ENCODE measurements at regions not wholly inside any gene's neighbourhood (a gene's known extent, or its start where the extent isn't known, plus 50 kb on each side); places are given as distances from the start of the nearest gene placed in this dataset.

DNA sequence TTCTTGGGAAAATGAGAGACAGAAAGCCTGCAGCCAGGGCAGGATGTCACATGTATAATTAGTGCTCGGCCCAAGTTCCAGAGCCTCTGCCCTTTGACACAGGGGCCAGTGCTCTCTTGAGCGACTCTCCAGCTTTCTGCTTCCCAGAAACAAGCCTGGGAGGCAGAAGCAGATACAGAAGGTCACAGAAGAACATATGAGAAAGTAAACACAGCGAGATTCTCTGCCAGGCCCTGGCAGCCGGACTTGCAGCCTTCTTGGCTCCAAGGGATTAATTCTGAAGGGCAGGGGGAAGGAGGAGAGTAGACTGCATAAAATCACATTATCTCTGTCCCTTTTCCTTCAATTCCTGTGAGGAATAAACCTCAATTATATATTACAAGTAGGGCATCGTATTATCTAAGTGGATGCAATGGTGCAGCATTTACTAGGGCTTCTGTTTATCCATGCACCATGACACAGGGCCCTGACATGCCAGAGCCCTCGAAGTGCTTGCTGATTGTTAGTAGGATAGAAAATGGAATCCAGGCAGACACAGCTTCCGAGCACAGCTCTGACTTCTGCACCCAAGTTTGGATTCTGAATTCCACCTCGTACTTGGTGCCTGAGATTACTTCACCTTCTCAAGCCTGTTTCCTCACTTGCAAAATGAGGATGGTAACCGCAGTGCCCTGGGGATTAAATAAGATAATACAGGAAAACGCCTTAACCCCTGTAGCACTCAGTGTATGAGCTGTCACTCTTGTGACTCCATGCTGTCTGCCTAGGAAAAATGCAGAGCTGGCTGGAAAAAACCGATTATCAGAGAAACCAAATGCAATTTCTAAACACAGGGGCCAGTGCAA lies 536.5 kb downstream of the TNS3 start:
- peak; percentile 6 for DNase-seq (ENCODE audit: low read depth)

DNA sequence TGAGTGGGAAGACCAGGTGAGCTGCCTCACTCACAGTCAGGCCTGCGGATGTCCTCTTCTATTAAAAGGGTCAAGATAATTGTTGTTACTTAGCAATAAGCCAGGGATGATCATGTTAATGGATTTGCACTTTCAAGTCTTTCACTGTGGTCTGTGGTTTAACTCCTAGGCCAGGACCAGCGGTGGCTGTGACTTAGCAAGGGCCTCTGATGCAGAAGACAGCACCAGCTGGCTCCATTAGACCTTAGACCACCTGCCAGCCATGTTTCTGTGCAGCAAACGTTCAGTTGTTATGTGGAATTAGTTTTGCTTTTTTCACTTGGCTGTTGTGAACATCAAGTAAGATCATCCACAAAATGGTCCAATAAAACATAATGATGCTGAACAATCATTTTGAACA lies 537.3 kb downstream of the TNS3 start:
- DNase-seq (ENCODE audit: low read depth): no peak

GRCh38 chr7:47043304-47043703 lies 538.6 kb downstream of the TNS3 start:
- DNase-seq (ENCODE audit: low read depth): no peak

DNA sequence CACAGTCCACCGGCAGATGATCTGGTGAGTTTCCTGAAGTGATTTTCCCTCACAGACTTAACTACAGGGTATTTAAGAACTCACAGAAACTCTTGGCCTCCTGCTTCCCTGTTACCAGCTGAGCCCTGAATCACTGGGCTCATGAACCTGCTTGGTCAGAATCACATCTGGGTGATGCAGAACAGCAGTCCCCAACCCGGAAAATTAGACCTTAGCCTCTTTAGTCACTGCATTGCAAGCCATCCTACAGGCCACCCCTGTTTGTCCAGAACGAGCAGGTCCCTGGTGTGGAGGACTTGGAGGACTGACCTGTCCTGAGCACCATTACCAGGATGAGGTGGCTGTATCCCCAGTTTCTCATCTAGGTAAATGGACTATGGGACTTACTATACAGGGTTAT lies 539.2 kb downstream of the TNS3 start:
- no peak for DNase-seq (ENCODE audit: low read depth)

GRCh38 chr7:47040795-47041347 lies 541.0 kb downstream of the TNS3 start:
- no peak for DNase-seq (ENCODE audit: low read depth)

DNA sequence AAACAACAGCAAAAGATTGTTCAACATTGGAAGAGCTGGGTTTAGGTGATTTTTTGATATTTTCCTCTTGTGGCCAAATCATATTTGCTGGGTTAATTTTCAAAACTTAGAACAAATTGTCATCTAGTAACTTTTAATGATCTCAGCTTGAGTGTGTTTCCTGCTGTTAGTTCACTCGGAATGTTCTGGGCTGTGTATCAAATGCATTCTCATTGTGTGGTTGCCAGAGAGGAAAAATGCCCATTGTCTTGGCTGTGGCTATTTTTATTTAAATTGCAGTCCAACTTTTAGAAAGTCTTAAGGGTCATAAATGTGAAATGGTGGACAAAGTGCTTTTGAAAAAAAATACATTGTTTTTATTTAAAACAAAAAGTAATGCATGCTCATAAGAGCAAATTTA lies 542.0 kb downstream of the TNS3 start:
- peak; percentile 32 for DNase-seq (ENCODE audit: low read depth)

DNA sequence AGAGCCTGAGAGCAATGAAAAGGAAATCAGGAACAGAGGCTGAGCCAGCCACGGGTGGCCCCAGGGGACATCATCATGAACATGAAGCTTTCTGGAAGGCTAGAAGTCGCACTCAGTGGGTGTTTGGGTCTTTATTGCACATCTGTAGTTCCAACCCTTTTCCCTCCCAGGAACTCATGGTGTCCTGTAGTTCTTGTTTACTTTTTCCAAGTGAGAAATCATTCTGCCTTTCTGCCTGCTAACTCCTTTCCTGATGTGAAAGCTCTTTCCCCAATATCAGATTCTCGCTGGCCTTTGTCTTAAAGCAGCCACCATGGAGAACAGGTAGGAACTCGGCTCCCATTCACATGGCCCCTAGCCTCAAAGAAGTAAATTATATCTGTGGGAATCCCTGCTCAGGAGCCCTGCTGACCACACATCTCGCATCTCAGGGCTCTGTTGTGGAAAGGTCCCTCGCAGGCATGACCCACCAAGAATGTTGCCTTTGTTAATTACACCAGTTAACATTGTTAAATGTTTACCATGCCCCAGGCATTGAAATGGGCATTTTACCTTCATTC lies 542.7 kb downstream of the TNS3 start:
- no peak for DNase-seq (ENCODE audit: low read depth)

DNA sequence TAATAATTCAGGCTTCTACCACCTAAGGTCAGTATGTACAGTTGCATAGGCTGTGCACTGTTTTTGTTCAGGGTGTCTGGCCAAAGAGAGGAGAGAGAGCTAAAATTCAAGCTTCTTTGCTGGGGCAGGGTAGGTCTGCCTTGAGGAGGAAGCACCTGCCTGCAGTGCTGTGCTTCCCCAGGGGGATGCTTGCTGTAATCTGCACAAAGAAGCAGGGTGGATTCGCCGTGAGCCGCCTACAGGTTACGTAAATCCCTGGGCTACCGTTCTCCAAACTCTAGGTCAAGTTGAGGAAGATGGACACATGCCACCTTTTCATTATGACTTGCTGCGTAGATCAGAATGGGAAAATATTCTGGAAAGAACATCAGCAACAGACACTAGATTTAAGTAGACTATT lies 543.3 kb downstream of the TNS3 start:
- no peak for DNase-seq (ENCODE audit: low read depth)

DNA sequence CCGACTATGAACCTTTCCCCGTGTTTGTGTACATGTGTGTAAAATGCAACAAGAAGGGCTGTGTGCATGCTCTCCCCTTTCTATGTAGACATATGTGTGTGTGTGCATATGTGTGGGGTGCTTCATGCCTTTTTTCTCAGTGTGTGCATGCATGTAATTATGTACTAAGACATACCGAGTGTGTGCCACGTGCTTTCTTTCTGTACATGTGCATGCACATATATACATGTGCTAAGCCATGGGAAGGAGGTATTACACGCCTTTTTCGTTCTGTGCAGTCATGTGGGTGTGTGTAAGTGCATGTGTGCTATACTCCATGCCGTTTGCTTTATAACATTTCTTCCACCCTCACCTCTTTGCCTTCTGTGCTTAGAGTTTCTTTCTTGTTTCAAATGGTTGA lies 544.3 kb downstream of the TNS3 start:
- DNase-seq (ENCODE audit: low read depth): no peak

DNA sequence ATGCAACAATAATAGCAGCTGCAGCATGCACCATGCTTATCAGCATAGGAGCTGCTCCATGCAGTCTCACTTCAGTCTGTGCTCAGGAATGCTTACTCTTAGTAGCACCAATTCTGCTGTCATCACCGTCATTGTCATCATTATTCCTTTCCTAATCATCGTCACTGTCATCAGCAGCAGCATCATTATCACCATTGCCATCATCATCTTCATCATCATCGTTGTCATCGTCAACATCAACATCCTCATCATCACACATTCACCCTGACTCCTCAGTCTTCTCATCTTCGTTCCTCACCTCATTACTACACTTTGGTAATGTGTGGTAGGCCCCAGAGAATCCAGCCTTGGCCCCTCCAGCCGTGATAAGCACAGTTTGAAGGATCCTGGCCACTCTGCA lies 545.0 kb downstream of the TNS3 start:
- no peak for DNase-seq (ENCODE audit: low read depth)

- DNase-seq (ENCODE audit: low read depth): no peak
These were observed 546.4 kb downstream of the TNS3 start for GRCh38 chr7:47035522-47035921.

- DNase-seq (ENCODE audit: low read depth): peak; percentile 29
These were observed 547.7 kb downstream of the TNS3 start for GRCh38 chr7:47034180-47034579.

DNA sequence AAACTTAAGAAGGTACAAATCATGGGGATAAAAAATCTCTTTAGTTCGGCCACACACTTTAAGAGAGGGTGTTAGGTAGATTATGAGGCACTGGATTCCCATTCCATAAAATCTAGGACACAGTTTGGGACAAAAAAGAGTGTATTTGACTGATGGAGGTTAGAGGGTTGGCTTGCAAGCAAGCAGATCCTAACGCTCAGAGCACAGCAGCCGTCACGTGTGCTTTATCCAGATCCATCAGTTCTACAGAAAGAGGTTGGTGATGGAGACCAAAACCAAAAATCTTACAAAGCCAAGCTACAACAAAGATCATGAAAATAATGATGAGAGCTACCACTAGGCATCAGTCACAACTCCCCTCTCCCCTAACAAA lies 549.4 kb downstream of the TNS3 start:
- no peak for DNase-seq (ENCODE audit: low read depth)

GRCh38 chr7:47031786-47032535 lies 550.0 kb downstream of the TNS3 start:
- no peak for DNase-seq (ENCODE audit: low read depth)

DNA sequence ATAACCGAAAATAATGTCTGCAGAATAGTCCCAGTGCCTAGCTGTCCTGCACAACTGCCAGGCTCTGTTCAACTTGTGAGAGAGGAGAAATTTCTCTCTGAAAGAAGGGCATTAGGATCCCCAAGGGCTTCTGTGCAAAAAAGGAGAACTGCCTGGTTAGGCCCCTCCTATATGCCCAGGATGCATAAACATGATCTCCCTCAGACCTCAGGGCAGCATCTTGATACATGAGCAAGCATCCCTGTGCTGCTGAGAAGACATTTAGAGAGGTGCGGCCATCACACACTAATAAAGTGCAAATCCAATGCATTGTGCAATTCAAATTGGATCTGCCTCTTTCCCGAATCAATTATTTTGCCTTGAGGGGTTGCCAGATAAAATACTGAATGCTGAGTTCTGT lies 553.6 kb downstream of the TNS3 start:
- DNase-seq (ENCODE audit: low read depth): no peak

DNA sequence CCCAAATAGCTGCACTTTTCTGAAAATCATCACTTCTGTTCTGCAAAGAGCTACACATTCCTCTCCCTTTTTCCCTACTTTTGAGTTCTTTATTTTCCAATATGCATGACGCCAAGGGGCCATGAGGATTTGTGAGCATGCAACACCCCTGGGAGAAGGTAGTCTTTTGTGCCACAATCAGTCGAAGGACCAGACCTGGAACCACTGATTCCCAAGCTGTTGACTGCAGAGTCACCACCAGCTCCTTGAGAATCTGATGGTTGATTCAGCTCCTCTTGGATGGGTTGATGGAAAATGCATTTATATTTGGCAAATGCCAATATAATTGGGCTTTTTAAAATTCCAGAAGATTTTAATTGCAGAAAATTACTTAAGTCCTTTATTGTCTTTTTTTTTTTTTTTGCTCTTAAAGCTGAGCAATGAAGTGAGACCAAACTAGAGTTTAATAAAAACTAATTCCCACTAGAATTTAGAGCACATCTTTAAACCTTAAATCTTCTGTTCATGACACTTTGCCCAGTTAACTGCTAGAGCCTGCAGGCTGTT lies 554.1 kb downstream of the TNS3 start:
- DNase-seq (ENCODE audit: low read depth): no peak

- no peak for DNase-seq (ENCODE audit: low read depth)
These were observed 555.0 kb downstream of the TNS3 start for GRCh38 chr7:47026780-47027361.

GRCh38 chr7:47024991-47025390 lies 556.9 kb downstream of the TNS3 start:
- DNase-seq (ENCODE audit: low read depth): no peak

DNA sequence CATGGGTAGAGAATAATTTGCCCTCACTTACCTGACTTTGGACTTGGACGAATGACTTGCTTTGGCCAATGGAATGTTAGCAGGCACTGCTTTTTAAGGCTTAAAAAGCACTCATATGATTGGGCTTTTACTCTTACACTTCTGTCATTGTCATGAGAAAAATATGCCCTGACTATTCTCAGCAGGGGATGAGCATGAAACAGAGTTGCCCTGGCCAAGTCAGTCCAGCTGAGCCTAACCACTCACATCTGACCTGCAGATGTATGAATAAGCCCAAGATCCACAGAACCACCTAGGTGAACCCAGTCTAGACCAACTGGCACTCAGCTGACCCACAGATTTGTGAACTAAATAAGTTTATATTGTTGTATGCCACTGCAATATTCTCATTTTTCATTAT lies 573.5 kb downstream of the TNS3 start:
- DNase-seq (ENCODE audit: low read depth): no peak

- no peak for DNase-seq (ENCODE audit: low read depth)
These were observed 574.4 kb downstream of the TNS3 start for GRCh38 chr7:47007471-47007870.

DNA sequence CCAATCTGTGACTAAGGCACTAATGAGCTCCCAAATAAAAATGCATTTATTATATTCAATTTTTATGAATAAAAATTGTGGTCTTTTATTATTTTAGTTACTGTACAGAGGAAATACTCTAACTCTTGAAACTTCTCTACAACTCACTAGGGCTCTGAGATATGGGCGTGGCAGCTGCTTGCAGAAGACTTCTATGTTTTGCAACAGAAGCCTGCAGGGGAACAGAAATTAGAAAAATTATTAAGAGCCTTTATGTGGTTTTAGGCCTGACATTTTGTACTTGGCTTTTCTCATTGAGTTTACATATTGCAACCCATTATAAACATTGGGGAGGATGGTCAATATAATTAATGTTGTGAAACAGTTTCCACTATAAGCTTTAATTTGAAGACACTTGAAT lies 581.4 kb downstream of the TNS3 start:
- no peak for DNase-seq (ENCODE audit: low read depth)

DNA sequence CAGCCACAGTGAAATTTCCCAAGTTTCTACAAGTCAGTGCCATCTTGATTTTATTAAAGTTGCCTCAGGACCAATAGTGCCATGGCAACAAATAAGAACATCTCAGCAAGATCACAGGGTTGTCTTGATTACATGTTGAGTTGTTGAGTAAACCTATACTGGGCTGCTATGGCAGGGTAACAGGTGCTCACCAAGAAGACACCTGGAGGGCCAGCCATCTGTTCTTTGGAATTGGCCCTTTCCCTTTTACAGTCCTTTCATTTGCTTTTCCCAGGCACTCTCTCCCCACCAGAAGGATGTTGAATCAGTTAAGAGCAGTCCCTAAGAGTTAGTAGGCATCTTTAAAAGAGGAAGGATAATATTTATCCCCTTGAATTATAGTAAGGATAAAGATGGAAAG lies 582.0 kb downstream of the TNS3 start:
- DNase-seq (ENCODE audit: low read depth): no peak

Measured in HT1080 (cell line).